Activated CD4-positive, alpha-beta memory T cell treated with anti-CD3 and anti-CD28 coated beads for 36 hours (primary cell): ENCODE measurements at regions not wholly inside any gene's neighbourhood (a gene's known extent, or its start where the extent isn't known, plus 50 kb on each side); places are given as distances from the start of the nearest gene placed in this dataset.

ENCODE experiments used
- CTCF ChIA-PET: fragments of 350-600 bp; sonication (Branson Sonifier 250); formaldehyde crosslinking; loops from one replicate; lab custom pipeline; 2021; ENCODE audit warnings: antibody characterized with exemption, inconsistent platforms; lab: Charles Lee
- POLR2A ChIA-PET: fragments of 350-600 bp; sonication (Branson Sonifier 250); formaldehyde crosslinking; loops from one replicate; lab custom pipeline; 2021; ENCODE audit warnings: antibody characterized with exemption; lab: Charles Lee
- DNase-seq: peaks from one replicate; pipeline ENCODE4 v3.0.0-alpha.2; 2020
- H3K27ac Mint-ChIP-seq: one replicate; pipeline ENCODE4 v1.8.0; 2021; ENCODE audit warnings: mixed read lengths
- H3K27me3 Mint-ChIP-seq: one replicate; pipeline ENCODE4 v1.8.0; 2021; ENCODE audit warnings: mixed read lengths
- H3K36me3 Mint-ChIP-seq: one replicate; pipeline ENCODE4 v1.8.0; 2021; ENCODE audit warnings: mixed read lengths
- H3K4me1 Mint-ChIP-seq: one replicate; pipeline ENCODE4 v1.8.0; 2021; ENCODE audit warnings: low read depth, mixed read lengths
- H3K4me3 Mint-ChIP-seq: one replicate; pipeline ENCODE4 v1.8.0; 2021; ENCODE audit warnings: mild to moderate bottlenecking, mixed read lengths
- H3K9me3 Mint-ChIP-seq: one replicate; pipeline ENCODE4 v1.8.0; 2021; ENCODE audit warnings: mixed read lengths
- intact Hi-C: fragments of 100-400 bp; cut with micrococcal nuclease; formaldehyde crosslinking; loops from one replicate; pipeline ENCODE4 v1.15.1; 2023

GRCh38 chr10:124308056-124308645 is 110.6 kb downstream of the OAT start:
- Mint-ChIP-seq H3K27ac (no peak overlapping the region), H3K4me1 (no peaks in the 10 kb centered on the region), H3K9me3 (no peaks in the 10 kb centered on the region), H3K4me3 (no peak overlapping the region), H3K36me3 (no peaks in the 10 kb centered on the region), H3K27me3 (peaks cover 1% of the 10 kb centered on the region)
- ChIA-PET CTCF (no interaction called here), POLR2A (no interaction called here)
- intact Hi-C loops, result no loop called here
- no peak for DNase-seq

- no peak overlapping the region for H3K27ac Mint-ChIP-seq
- intact Hi-C loops, result no loop called here
Measured at GRCh38 chr10:124307591-124307990, 111.1 kb downstream of the OAT start.

GRCh38 chr10:124306922-124307371 is 111.8 kb downstream of the OAT start:
- no peaks in the 10 kb centered on the region for H3K4me1 Mint-ChIP-seq
- H3K9me3 Mint-ChIP-seq, result no peaks in the 10 kb centered on the region
- DNase-seq, result peak; percentile 11
- intact Hi-C loops, result no loop called here
- H3K27me3 Mint-ChIP-seq, result peaks cover 1% of the 10 kb centered on the region
- POLR2A ChIA-PET, result no interaction called here
- H3K4me3 Mint-ChIP-seq, result no peak overlapping the region
- no peak overlapping the region for H3K27ac Mint-ChIP-seq
- H3K36me3 Mint-ChIP-seq, result no peaks in the 10 kb centered on the region
- CTCF ChIA-PET, result no interaction called here

More at GRCh38 chr10:124307591-124307990, 111.1 kb downstream of the OAT start:
- Mint-ChIP-seq H3K4me3 (no peak overlapping the region), H3K4me1 (no peaks in the 10 kb centered on the region), H3K9me3 (no peaks in the 10 kb centered on the region), H3K36me3 (no peaks in the 10 kb centered on the region), H3K27me3 (peaks cover 1% of the 10 kb centered on the region)
- ChIA-PET CTCF (no interaction called here), POLR2A (no interaction called here)
- DNase-seq, result no peak

- H3K27me3 Mint-ChIP-seq, result peaks cover 2% of the 10 kb centered on the region
- intact Hi-C loops, result no loop called here
Measured at GRCh38 chr10:124306520-124306919, 112.2 kb downstream of the OAT start.

GRCh38 chr10:124305984-124306383 is 112.7 kb downstream of the OAT start:
- POLR2A ChIA-PET, result no interaction called here
- no peak for DNase-seq
- intact Hi-C loops, result no loop called here
- no peak overlapping the region for H3K4me3 Mint-ChIP-seq
- H3K27me3 Mint-ChIP-seq, result peaks cover 3% of the 10 kb centered on the region
- H3K36me3 Mint-ChIP-seq, result no peaks in the 10 kb centered on the region
- CTCF ChIA-PET, result no interaction called here
- H3K9me3 Mint-ChIP-seq, result peaks cover 3% of the 10 kb centered on the region
- no peaks in the 10 kb centered on the region for H3K4me1 Mint-ChIP-seq
- no peak overlapping the region for H3K27ac Mint-ChIP-seq

More at GRCh38 chr10:124306520-124306919, 112.2 kb downstream of the OAT start:
- H3K9me3 Mint-ChIP-seq, result no peaks in the 10 kb centered on the region
- ChIA-PET POLR2A (no interaction called here), CTCF (no interaction called here)
- no peak overlapping the region for H3K27ac Mint-ChIP-seq
- H3K4me1 Mint-ChIP-seq, result no peaks in the 10 kb centered on the region
- DNase-seq, result no peak
- no peaks in the 10 kb centered on the region for H3K36me3 Mint-ChIP-seq
- H3K4me3 Mint-ChIP-seq, result no peak overlapping the region

- Mint-ChIP-seq H3K27me3 (peaks cover 3% of the 10 kb centered on the region), H3K36me3 (no peaks in the 10 kb centered on the region), H3K27ac (no peak overlapping the region), H3K9me3 (peaks cover 11% of the 10 kb centered on the region), H3K4me3 (no peak overlapping the region), H3K4me1 (no peaks in the 10 kb centered on the region)
- intact Hi-C loops, result no loop called here
- DNase-seq, result no peak
- POLR2A ChIA-PET, result no interaction called here
- CTCF ChIA-PET, result no interaction called here
Measured at GRCh38 chr10:124305131-124305530, 113.6 kb downstream of the OAT start.

- no peak overlapping the region for H3K27ac Mint-ChIP-seq
- CTCF ChIA-PET, result no interaction called here
- peaks cover 11% of the 10 kb centered on the region for H3K9me3 Mint-ChIP-seq
- H3K36me3 Mint-ChIP-seq, result no peaks in the 10 kb centered on the region
- intact Hi-C loops, result no loop called here
- no peaks in the 10 kb centered on the region for H3K4me1 Mint-ChIP-seq
- POLR2A ChIA-PET, result no interaction called here
- H3K4me3 Mint-ChIP-seq, result no peak overlapping the region
- H3K27me3 Mint-ChIP-seq, result peaks cover 3% of the 10 kb centered on the region
- DNase-seq, result no peak
Measured at GRCh38 chr10:124303662-124304418, 114.9 kb downstream of the OAT start.

- peaks cover 1% of the 10 kb centered on the region for H3K27me3 Mint-ChIP-seq
- no peaks in the 10 kb centered on the region for H3K36me3 Mint-ChIP-seq
- ChIA-PET POLR2A (no interaction called here), CTCF (no interaction called here)
- intact Hi-C loops, result no loop called here
- no peak overlapping the region for H3K4me3 Mint-ChIP-seq
- no peak overlapping the region for H3K27ac Mint-ChIP-seq
- H3K4me1 Mint-ChIP-seq, result no peaks in the 10 kb centered on the region
- DNase-seq, result no peak
- peaks cover 11% of the 10 kb centered on the region for H3K9me3 Mint-ChIP-seq
Measured at GRCh38 chr10:124302951-124303505, 115.7 kb downstream of the OAT start.

GRCh38 chr10:124301736-124302135 is 117.0 kb downstream of the OAT start:
- no peak for DNase-seq
- intact Hi-C loops, result no loop called here
- Mint-ChIP-seq H3K4me3 (no peak overlapping the region), H3K27me3 (peaks cover 1% of the 10 kb centered on the region), H3K27ac (no peak overlapping the region), H3K9me3 (peaks cover 11% of the 10 kb centered on the region), H3K36me3 (no peaks in the 10 kb centered on the region), H3K4me1 (no peaks in the 10 kb centered on the region)
- ChIA-PET CTCF (no interaction called here), POLR2A (no interaction called here)

GRCh38 chr10:124300735-124301134 is 118.0 kb downstream of the OAT start:
- DNase-seq, result no peak
- CTCF ChIA-PET, result no interaction called here
- Mint-ChIP-seq H3K9me3 (peaks cover 11% of the 10 kb centered on the region), H3K4me1 (no peaks in the 10 kb centered on the region), H3K27me3 (peaks cover 1% of the 10 kb centered on the region), H3K4me3 (no peak overlapping the region), H3K36me3 (no peaks in the 10 kb centered on the region), H3K27ac (no peak overlapping the region)
- intact Hi-C loops, result no loop called here
- POLR2A ChIA-PET, result no interaction called here

- Mint-ChIP-seq H3K27ac (no peak overlapping the region), H3K36me3 (no peaks in the 10 kb centered on the region), H3K4me1 (no peaks in the 10 kb centered on the region), H3K27me3 (peaks cover 1% of the 10 kb centered on the region), H3K4me3 (no peak overlapping the region), H3K9me3 (peaks cover 11% of the 10 kb centered on the region)
- ChIA-PET POLR2A (no interaction called here), CTCF (no interaction called here)
- no peak for DNase-seq
- intact Hi-C loops, result no loop called here
Measured at GRCh38 chr10:124300224-124300623, 118.5 kb downstream of the OAT start.

- peaks cover 11% of the 10 kb centered on the region for H3K9me3 Mint-ChIP-seq
- H3K27me3 Mint-ChIP-seq, result peaks cover 1% of the 10 kb centered on the region
- ChIA-PET CTCF (interaction anchor here (0.8 kb wide), 1 partner anchor 422 kb away, joined by 3 read pairs; no protein-coding TSS in a partner anchor), POLR2A (no interaction called here)
- H3K36me3 Mint-ChIP-seq, result no peaks in the 10 kb centered on the region
- DNase-seq, result no peak
- no peaks in the 10 kb centered on the region for H3K4me1 Mint-ChIP-seq
- intact Hi-C loops, result loop anchor here (10.0 kb wide), 1 partner anchor 85 kb away; no protein-coding TSS in a partner anchor
- no peak overlapping the region for H3K4me3 Mint-ChIP-seq
- H3K27ac Mint-ChIP-seq, result no peak overlapping the region
Measured at GRCh38 chr10:124299696-124300095, 119.0 kb downstream of the OAT start.
